Spleen (tissue), 11 donors: ENCODE measurements at regions not wholly inside any gene's neighbourhood (a gene's known extent, or its start where the extent isn't known, plus 50 kb on each side); places are given as distances from the start of the nearest gene placed in this dataset.

Source experiments
- DNase-seq: peaks from one replicate; pipeline ENCODE4 v3.0.0-alpha.2; 2020
- H3K27ac ChIP-seq, 8 donors: fragments of 200-600 bp; sonication (generic) in 7 of 8; 1 replicate in 4 of 8; 2 replicates in 4 of 8; pipeline versions ENCODE4 v1.5.0 to v1.8.0; 2016 to 2021; ENCODE audit warnings: inconsistent platforms in 4 of 8, mild to moderate bottlenecking in 4 of 8, moderate library complexity in 1 of 8
- H3K27me3 ChIP-seq, 7 donors: fragments of 200-600 bp; sonication (generic) in 6 of 7; replicated peaks in 1 of 7; 1 replicate in 4 of 7; 2 replicates in 3 of 7; pipeline versions ENCODE4 v1.5.0 to v1.8.0; 2016 to 2021; ENCODE audit warnings: inconsistent platforms in 3 of 7, mild to moderate bottlenecking in 1 of 7
- H3K36me3 ChIP-seq, 6 donors: fragments of 200-600 bp; sonication (generic) in 5 of 6; 1 replicate in 4 of 6; 2 replicates in 2 of 6; pipeline versions ENCODE4 v1.5.0 to v1.8.0; 2016 to 2021; ENCODE audit warnings: inconsistent platforms in 2 of 6
- H3K4me1 ChIP-seq, 6 donors: fragments of 200-600 bp; sonication (generic) in 5 of 6; 1 replicate in 3 of 6; 2 replicates in 3 of 6; pipeline versions ENCODE4 v1.5.0 to v1.8.0; 2016 to 2021; ENCODE audit warnings: inconsistent platforms in 3 of 6
- H3K4me3 ChIP-seq, 8 donors: fragments of 200-600 bp; sonication (generic) in 7 of 8; 1 replicate in 4 of 8; 2 replicates in 4 of 8; pipeline versions ENCODE4 v1.5.0 to v1.8.0; 2016 to 2021; ENCODE audit warnings: inconsistent platforms in 4 of 8, mild to moderate bottlenecking in 4 of 8, moderate library complexity in 2 of 8
- H3K9me3 ChIP-seq, 8 donors: fragments of 200-600 bp; sonication (generic) in 7 of 8; 1 replicate in 4 of 8; 2 replicates in 4 of 8; pipeline versions ENCODE4 v1.5.0 to v1.8.0; 2016 to 2021; ENCODE audit warnings: inconsistent platforms in 4 of 8
- POLR2A ChIP-seq, 3 donors: fragments of 450-650 bp; IDR thresholded peaks; one replicate each; pipeline ENCODE4 v1.5.1; 2017; ENCODE audit warnings: antibody characterized with exemption in 3 of 3, mild to moderate bottlenecking in 1 of 3
- POLR2AphosphoS5 ChIP-seq, 3 donors: sonication (generic); formaldehyde crosslinking; IDR thresholded peaks; one replicate each; pipeline ENCODE4 v1.5.1; 2017; ENCODE audit warnings: antibody characterized with exemption in 3 of 3
- WGBS, 5 donors: extraction: QIAGEN DNeasy Blood & Tissue Kit in 3 of 5; methylation state at CpG; one replicate each; pipeline versions ENCODE4 v1.1.5 to v1.1.7; 2013 to 2018; 5-methylcytosine and 5-hydroxymethylcytosine counted together
- intact Hi-C: fragments of 100-400 bp; cut with DNase I; formaldehyde crosslinking; loops from one replicate; pipeline ENCODE4 v1.15.0; 2023; ENCODE audit warnings: low total_unique reads
- TF ChIP-seq, protein P1 (sequence below), 11 experiments: fragments of 200-600 bp in 7 of 11; fragments of 450-650 bp in 4 of 11; sonication (generic) in 4 of 11; IDR thresholded peaks in 8 of 11; conservative IDR thresholded peaks in 3 of 11; 1 replicate in 7 of 11; 2 replicates in 4 of 11; pipeline versions ENCODE4 v1.4.0 to v1.8.0; 2016 to 2021; ENCODE audit warnings: antibody characterized with exemption in 11 of 11, inconsistent platforms in 4 of 11, mild to moderate bottlenecking in 1 of 11
- donor health status: healthy with polysubstance abuse.
- donor health status: DM: no; HTN: no; CAD: no; lungs with moderate emphysema.
- donor health status: DM: no; HTN: no; CAD: no.
- donor health status: Bipolar disorder and iron deficiency.
- donor health status: healthy.
- donor health status: DM: no; HTN: no; CAD: no.
- donor health status: DM: yes; HTN: yes; CAD: no.

DNA sequence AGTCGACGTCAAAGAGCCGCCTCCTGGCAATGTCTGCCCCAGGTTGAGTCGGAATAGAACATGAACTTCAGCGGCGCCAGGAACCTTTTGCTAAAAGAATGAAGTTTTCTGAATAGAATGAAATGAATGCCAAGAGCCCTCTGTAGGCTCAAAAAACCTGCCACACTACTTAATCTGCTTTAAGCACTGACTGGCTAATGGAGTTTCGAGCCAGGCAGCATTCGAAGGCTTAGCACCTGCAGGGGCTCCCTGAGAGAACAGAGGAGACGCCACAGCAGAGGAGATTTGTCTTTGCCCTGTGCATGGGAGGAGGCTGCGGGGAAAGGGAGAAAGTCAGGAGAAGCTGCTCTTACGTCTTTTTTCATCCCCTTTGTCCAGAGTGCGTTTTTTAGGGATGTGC is 641.7 kb downstream of the AJAP1 start:
- intact Hi-C loops = no loop called here
- Histone ChIP-seq H3K27ac (no peak overlapping the region), H3K4me1 (peaks cover 0 to 4% (median 0%) of the 10 kb centered on the region in 6 donors), H3K27me3 (peaks cover 0 to 15% (median 0%) of the 10 kb centered on the region in 7 donors), H3K36me3 (no peaks in the 10 kb centered on the region), H3K4me3 (no peak overlapping the region), H3K9me3 (no peaks in the 10 kb centered on the region)
- 69 to 80% (median 74%) methylated on average over 12 of the region's 12 CpGs for WGBS, 5 donors
- TF ChIP-seq POLR2A (IDR thresholded peaks at IDR 0.05) (no peak), POLR2AphosphoS5 (IDR thresholded peaks at IDR 0.05) (no peak)
- TF ChIP-seq, protein P1, sequence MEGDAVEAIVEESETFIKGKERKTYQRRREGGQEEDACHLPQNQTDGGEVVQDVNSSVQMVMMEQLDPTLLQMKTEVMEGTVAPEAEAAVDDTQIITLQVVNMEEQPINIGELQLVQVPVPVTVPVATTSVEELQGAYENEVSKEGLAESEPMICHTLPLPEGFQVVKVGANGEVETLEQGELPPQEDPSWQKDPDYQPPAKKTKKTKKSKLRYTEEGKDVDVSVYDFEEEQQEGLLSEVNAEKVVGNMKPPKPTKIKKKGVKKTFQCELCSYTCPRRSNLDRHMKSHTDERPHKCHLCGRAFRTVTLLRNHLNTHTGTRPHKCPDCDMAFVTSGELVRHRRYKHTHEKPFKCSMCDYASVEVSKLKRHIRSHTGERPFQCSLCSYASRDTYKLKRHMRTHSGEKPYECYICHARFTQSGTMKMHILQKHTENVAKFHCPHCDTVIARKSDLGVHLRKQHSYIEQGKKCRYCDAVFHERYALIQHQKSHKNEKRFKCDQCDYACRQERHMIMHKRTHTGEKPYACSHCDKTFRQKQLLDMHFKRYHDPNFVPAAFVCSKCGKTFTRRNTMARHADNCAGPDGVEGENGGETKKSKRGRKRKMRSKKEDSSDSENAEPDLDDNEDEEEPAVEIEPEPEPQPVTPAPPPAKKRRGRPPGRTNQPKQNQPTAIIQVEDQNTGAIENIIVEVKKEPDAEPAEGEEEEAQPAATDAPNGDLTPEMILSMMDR (IDR thresholded peaks at IDR 0.05 in 8 of 11, conservative IDR thresholded peaks at IDR 0.05 in 3 of 11) = no peak
- DNase-seq = no peak

DNA sequence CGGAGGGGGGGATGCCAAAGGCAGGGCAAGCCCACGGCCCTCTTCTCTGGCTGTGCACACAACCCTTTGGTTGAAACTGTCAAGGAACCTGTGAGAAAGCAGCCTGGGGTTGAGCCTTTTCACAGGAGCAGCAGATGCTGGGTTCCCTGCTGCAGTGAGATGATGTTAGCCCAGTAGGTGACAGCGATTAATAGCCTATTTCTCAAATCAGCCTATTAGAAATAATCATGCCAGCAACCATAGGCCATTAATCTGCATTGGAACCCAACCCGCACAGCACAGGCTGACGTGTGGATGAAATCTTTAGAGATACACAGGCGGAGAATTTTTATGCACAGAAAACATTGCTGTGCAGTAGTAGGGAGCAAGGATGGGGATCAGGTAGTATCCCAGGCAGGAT is 637.5 kb downstream of the AJAP1 start:
- H3K9me3 ChIP-seq = no peaks in the 10 kb centered on the region
- no peaks in the 10 kb centered on the region for H3K36me3 ChIP-seq
- TF ChIP-seq, protein P1 (IDR thresholded peaks at IDR 0.05 in 8 of 11, conservative IDR thresholded peaks at IDR 0.05 in 3 of 11) = no peak
- no peak for TF ChIP-seq POLR2AphosphoS5 (IDR thresholded peaks at IDR 0.05)
- TF ChIP-seq POLR2A (IDR thresholded peaks at IDR 0.05) = no peak
- DNase-seq = peak; percentile 4
- no peak overlapping the region for H3K4me3 ChIP-seq
- peaks cover 0 to 5% (median 0%) of the 10 kb centered on the region in 7 donors for H3K27me3 ChIP-seq
- peaks cover 0 to 3% (median 0%) of the 10 kb centered on the region in 6 donors for H3K4me1 ChIP-seq
- H3K27ac ChIP-seq = no peak overlapping the region
- intact Hi-C loops = no loop called here
- WGBS, 5 donors = 71 to 77% (median 74%) methylated on average over 6 of the region's 6 CpGs

DNA sequence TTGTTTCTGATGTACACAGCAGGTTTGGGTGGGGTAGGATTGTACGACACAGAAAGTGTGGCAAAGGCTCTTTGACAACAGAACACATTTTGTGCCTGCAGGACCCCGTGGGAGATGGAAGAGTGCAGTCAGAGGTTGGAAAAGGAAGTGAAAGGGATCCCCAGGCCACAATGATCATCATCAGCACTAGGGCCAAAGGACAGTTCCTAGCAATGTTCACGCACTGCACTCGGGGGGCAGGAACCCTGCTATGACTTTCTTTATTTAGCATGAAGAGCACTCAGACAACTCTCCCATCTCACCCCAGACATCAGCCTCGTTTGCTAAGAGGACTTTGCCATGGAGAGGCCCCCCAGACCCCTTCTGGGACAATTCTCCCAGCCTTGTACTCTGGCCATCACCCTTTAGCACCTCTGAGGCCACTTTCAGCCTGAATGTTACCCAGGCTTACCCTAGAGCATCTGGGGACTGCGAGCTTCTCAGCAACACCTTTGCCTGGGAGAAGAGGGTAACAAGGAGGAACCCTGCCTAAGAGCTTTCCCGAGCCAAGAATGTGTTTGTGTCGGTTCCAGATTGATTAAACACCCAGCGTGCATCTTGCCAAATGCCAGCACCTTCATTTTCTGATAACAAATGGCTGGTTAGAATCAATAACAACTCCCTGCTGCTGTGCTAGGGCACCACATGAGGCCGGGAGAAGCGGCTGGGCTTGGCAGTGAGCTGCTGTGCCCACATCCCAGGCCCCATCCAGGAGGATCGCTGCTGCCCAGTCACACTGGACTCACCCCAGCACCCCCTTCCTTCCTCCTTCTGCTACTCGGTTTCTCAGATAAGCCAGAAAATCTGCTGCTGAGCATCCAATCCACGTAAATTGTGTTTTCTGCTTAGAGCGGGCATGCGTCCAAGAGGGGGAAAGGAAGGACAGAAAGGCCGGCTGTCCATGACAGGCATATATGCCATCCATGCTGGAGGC is 633.1 kb downstream of the AJAP1 start:
- H3K27ac ChIP-seq = no peak overlapping the region
- DNase-seq = peak; percentile 35
- TF ChIP-seq, protein P1 (IDR thresholded peaks at IDR 0.05 in 8 of 11, conservative IDR thresholded peaks at IDR 0.05 in 3 of 11) = no peak
- TF ChIP-seq POLR2AphosphoS5 (IDR thresholded peaks at IDR 0.05) (no peak), POLR2A (IDR thresholded peaks at IDR 0.05) (no peak)
- intact Hi-C loops = no loop called here
- H3K4me1 ChIP-seq = no peaks in the 10 kb centered on the region
- peaks cover 0 to 5% (median 0%) of the 10 kb centered on the region in 8 donors for H3K9me3 ChIP-seq
- H3K4me3 ChIP-seq = no peak overlapping the region
- H3K27me3 ChIP-seq = peaks cover 0 to 13% (median 0%) of the 10 kb centered on the region in 7 donors
- H3K36me3 ChIP-seq = no peaks in the 10 kb centered on the region
- 67 to 69% (median 68%) methylated on average over 17 of the region's 17 CpGs for WGBS, 5 donors

DNA sequence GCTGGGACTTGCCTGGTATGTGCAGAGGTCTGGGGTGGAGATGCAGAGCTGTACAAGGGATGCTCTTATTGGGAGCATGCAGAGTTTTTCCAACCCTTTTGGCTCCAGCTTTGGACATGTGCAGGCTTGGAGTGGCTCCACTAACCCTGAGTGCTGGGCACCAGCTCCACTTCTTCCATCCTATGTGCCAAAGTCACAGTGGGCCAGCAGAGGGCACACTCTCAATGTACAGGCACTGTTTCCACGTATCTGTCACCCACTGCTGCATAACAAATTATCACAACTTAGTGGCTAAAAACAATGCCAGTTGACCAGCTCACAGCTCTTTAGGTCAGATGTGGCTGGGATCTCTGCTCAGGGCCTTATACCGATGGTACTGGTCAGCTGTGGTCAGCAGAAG is 631.8 kb downstream of the AJAP1 start:
- Histone ChIP-seq H3K9me3 (peaks cover 0 to 5% (median 0%) of the 10 kb centered on the region in 8 donors), H3K4me1 (no peaks in the 10 kb centered on the region), H3K27me3 (peaks cover 0 to 13% (median 0%) of the 10 kb centered on the region in 7 donors), H3K36me3 (no peaks in the 10 kb centered on the region), H3K4me3 (no peak overlapping the region), H3K27ac (no peak overlapping the region)
- intact Hi-C loops = no loop called here
- TF ChIP-seq, protein P1 (IDR thresholded peaks at IDR 0.05 in 8 of 11, conservative IDR thresholded peaks at IDR 0.05 in 3 of 11) = peak in 3 of 11 experiments; percentile 16 to 45 (median 32)
- no peak for TF ChIP-seq POLR2A (IDR thresholded peaks at IDR 0.05)
- DNase-seq = peak; percentile 41
- WGBS, 5 donors = 28 to 76% (median 72%) methylated on average over 2 of the region's 2 CpGs
